ENCODE measurements at regions not wholly inside any gene's neighbourhood (a gene's known extent, or its start where the extent isn't known, plus 50 kb on each side); places are given as distances from the start of the nearest gene placed in this dataset.

- DNase-seq (ENCODE audit: insufficient read length, low spot score) (no peak), FAIRE-seq (no peak)
- no peak for TF ChIP-seq POLR2A (IDR thresholded peaks at IDR 0.05; ENCODE audit: low read depth, low read length)
Measured at GRCh38 chr1:118249641-118250040, 64.6 kb upstream of the SPAG17 start.

GRCh38 chr1:118247593-118247992 is 62.6 kb upstream of the SPAG17 start:
- no peak for FAIRE-seq
- peak; percentile 4 for DNase-seq (ENCODE audit: insufficient read length, low spot score)
- TF ChIP-seq POLR2A (IDR thresholded peaks at IDR 0.05; ENCODE audit: low read depth, low read length) = no peak

- TF ChIP-seq POLR2A (IDR thresholded peaks at IDR 0.05; ENCODE audit: low read depth, low read length) = no peak
- no peak for DNase-seq (ENCODE audit: insufficient read length, low spot score)
- no peak for FAIRE-seq
Measured at GRCh38 chr1:118246646-118247045, 61.6 kb upstream of the SPAG17 start.

GRCh38 chr1:118244194-118244593 is 59.2 kb upstream of the SPAG17 start:
- no peak for TF ChIP-seq POLR2A (IDR thresholded peaks at IDR 0.05; ENCODE audit: low read depth, low read length)
- DNase-seq (ENCODE audit: insufficient read length, low spot score) = no peak
- FAIRE-seq = no peak

- no peak for FAIRE-seq
Measured at GRCh38 chr1:118243269-118243668, 58.2 kb upstream of the SPAG17 start.

More at GRCh38 chr1:118243269-118243668, 58.2 kb upstream of the SPAG17 start:
- DNase-seq (ENCODE audit: insufficient read length, low spot score) = no peak
- TF ChIP-seq POLR2A (IDR thresholded peaks at IDR 0.05; ENCODE audit: low read depth, low read length) = no peak
